IMR-90 (cell line): ENCODE measurements at regions not wholly inside any gene's neighbourhood (a gene's known extent, or its start where the extent isn't known, plus 50 kb on each side); places are given as distances from the start of the nearest gene placed in this dataset.

Source experiments
- BHLHE40 ChIP-seq: fragments of 150-350 bp; IDR thresholded peaks from 2 replicates; pipeline ENCODE4 v1.6.1; 2016; ENCODE audit warnings: mild to moderate bottlenecking, low read depth, low read length
- POLR2A ChIP-seq: IDR thresholded peaks from 2 replicates; pipeline ENCODE4 v1.6.1; 2012; ENCODE audit warnings: mild to moderate bottlenecking, low read depth, low read length
- TF ChIP-seq, protein P1 (sequence below): fragments of 150-350 bp; IDR thresholded peaks from 2 replicates; pipeline ENCODE4 v1.6.1; 2016; ENCODE audit warnings: low read depth, mild to moderate bottlenecking, low read length, moderate library complexity, borderline replicate concordance
- TF ChIP-seq, protein P2 (sequence below): conservative IDR thresholded peaks from 2 replicates; pipeline ENCODE4 v1.5.1; 2012; ENCODE audit warnings: mild to moderate bottlenecking, low read depth, low read length, improper control_type of control experiment

DNA sequence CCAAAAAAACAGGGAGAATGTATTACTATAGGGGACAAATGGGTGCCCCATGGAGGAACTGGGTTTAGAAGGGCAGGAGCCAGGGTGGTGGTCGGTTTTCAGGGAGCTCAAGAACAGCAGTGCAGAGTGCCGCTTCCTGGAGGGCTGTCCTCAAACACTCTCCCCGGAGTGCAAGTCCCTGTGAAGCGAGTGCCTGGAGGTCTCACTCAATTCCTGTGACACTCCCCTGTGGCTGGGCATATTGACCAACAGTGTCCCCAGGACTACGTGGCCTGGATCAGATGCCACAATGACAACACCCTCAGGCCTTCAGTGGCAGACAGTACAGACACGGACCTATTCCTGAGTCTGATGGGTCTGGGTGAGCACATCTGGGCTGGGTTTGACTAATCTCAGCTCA lies 412.1 kb upstream of the IRX2 start:
- TF ChIP-seq, protein P1, sequence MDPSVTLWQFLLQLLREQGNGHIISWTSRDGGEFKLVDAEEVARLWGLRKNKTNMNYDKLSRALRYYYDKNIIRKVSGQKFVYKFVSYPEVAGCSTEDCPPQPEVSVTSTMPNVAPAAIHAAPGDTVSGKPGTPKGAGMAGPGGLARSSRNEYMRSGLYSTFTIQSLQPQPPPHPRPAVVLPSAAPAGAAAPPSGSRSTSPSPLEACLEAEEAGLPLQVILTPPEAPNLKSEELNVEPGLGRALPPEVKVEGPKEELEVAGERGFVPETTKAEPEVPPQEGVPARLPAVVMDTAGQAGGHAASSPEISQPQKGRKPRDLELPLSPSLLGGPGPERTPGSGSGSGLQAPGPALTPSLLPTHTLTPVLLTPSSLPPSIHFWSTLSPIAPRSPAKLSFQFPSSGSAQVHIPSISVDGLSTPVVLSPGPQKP, result no peak
- no peak for TF ChIP-seq POLR2A
- TF ChIP-seq BHLHE40, result no peak
- TF ChIP-seq, protein P2, sequence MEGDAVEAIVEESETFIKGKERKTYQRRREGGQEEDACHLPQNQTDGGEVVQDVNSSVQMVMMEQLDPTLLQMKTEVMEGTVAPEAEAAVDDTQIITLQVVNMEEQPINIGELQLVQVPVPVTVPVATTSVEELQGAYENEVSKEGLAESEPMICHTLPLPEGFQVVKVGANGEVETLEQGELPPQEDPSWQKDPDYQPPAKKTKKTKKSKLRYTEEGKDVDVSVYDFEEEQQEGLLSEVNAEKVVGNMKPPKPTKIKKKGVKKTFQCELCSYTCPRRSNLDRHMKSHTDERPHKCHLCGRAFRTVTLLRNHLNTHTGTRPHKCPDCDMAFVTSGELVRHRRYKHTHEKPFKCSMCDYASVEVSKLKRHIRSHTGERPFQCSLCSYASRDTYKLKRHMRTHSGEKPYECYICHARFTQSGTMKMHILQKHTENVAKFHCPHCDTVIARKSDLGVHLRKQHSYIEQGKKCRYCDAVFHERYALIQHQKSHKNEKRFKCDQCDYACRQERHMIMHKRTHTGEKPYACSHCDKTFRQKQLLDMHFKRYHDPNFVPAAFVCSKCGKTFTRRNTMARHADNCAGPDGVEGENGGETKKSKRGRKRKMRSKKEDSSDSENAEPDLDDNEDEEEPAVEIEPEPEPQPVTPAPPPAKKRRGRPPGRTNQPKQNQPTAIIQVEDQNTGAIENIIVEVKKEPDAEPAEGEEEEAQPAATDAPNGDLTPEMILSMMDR, result no peak
